Mesenteric fat pad (tissue), 1 donor: ENCODE measurements at regions not wholly inside any gene's neighbourhood (a gene's known extent, or its start where the extent isn't known, plus 50 kb on each side); places are given as distances from the start of the nearest gene placed in this dataset.
"Not testable (repeated sequence)": the region's sequence is repeated elsewhere in the genome, so short reads cannot be mapped to it uniquely, and the experiment has no call there.

ENCODE experiments used
- DNase-seq: peaks from one replicate; pipeline ENCODE4 v3.0.0-alpha.2; 2020; ENCODE audit warnings: low spot score
- donor health status: DM: yes; HTN: yes; CAD: no.

GRCh38 chr3:177881351-177881750 lies 654.9 kb upstream of the KCNMB2 start:
- DNase-seq = no peak

- DNase-seq = no peak
Observed at GRCh38 chr3:177882124-177882648, 654.0 kb upstream of the KCNMB2 start.

GRCh38 chr3:177883091-177883490 lies 653.1 kb upstream of the KCNMB2 start:
- DNase-seq = no peak

- no peak for DNase-seq
Observed at GRCh38 chr3:177883957-177884356, 652.3 kb upstream of the KCNMB2 start.

GRCh38 chr3:177885063-177885462 lies 651.2 kb upstream of the KCNMB2 start:
- no peak for DNase-seq

- DNase-seq = no peak
Observed at GRCh38 chr3:177886501-177886900, 649.7 kb upstream of the KCNMB2 start.

- DNase-seq = no peak
Observed at GRCh38 chr3:177887475-177887874, 648.8 kb upstream of the KCNMB2 start.

GRCh38 chr3:177889161-177889560 lies 647.1 kb upstream of the KCNMB2 start:
- no peak for DNase-seq

- no peak for DNase-seq
Observed at GRCh38 chr3:177889652-177890358, 646.4 kb upstream of the KCNMB2 start.

GRCh38 chr3:177890359-177890683 lies 645.9 kb upstream of the KCNMB2 start:
- no peak for DNase-seq

GRCh38 chr3:177891569-177891968 lies 644.7 kb upstream of the KCNMB2 start:
- DNase-seq = not testable (repeated sequence)

GRCh38 chr3:177893331-177893730 lies 642.9 kb upstream of the KCNMB2 start:
- DNase-seq = no peak

- DNase-seq = no peak
Observed at GRCh38 chr3:177894081-177894728, 642.0 kb upstream of the KCNMB2 start.

- no peak for DNase-seq
Observed at GRCh38 chr3:177898185-177898584, 638.1 kb upstream of the KCNMB2 start.

GRCh38 chr3:177899275-177900067 lies 636.8 kb upstream of the KCNMB2 start:
- DNase-seq = no peak

GRCh38 chr3:177902876-177903275 lies 633.4 kb upstream of the KCNMB2 start:
- DNase-seq = no peak

- DNase-seq = no peak
Observed at GRCh38 chr3:177904621-177905020, 631.6 kb upstream of the KCNMB2 start.

GRCh38 chr3:177905173-177906125 lies 630.8 kb upstream of the KCNMB2 start:
- DNase-seq = no peak

- no peak for DNase-seq
Observed at GRCh38 chr3:177906126-177906511, 630.1 kb upstream of the KCNMB2 start.

GRCh38 chr3:177906578-177907229 lies 629.5 kb upstream of the KCNMB2 start:
- no peak for DNase-seq
